Astrocyte (in vitro differentiated cells and primary cell): ENCODE measurements at regions not wholly inside any gene's neighbourhood (a gene's known extent, or its start where the extent isn't known, plus 50 kb on each side); places are given as distances from the start of the nearest gene placed in this dataset.

Experiments used
- CTCF ChIP-seq: IDR thresholded peaks from 2 replicates; pipeline ENCODE4 v1.5.1; 2011; ENCODE audit warnings: low read depth, mild to moderate bottlenecking, inconsistent platforms, low read length, moderate library complexity; ENCODE audit not compliant: insufficient read depth
- EZH2 ChIP-seq: IDR thresholded peaks from 2 replicates; pipeline ENCODE4 v1.6.1; 2012; ENCODE audit warnings: mild to moderate bottlenecking, low read length, inconsistent platforms; ENCODE audit not compliant: insufficient read depth

GRCh38 chr2:184201246-184201645 is 397.1 kb upstream of the ZNF804A start:
- no peak for TF ChIP-seq CTCF
- TF ChIP-seq EZH2 = no peak
